ENCODE measurements at regions not wholly inside any gene's neighbourhood (a gene's known extent, or its start where the extent isn't known, plus 50 kb on each side); places are given as distances from the start of the nearest gene placed in this dataset.

- Mint-ChIP-seq H3K36me3 (ENCODE audit: unreplicated experiment) (no peaks in the 10 kb centered on the region), H3K27me3 (ENCODE audit: unreplicated experiment) (peaks cover 3% of the 10 kb centered on the region), H3K4me1 (ENCODE audit: unreplicated experiment) (no peaks in the 10 kb centered on the region), H3K27ac (ENCODE audit: unreplicated experiment) (no peak overlapping the region), H3K4me3 (ENCODE audit: unreplicated experiment) (no peak overlapping the region), H3K9me3 (ENCODE audit: unreplicated experiment) (no peaks in the 10 kb centered on the region)
- no peak for TF ChIP-seq CTCF (IDR thresholded peaks at IDR 0.05)
- DNase-seq (ENCODE audit: extremely low spot score, unreplicated experiment) = no peak
Measured at GRCh38 chr4:132240081-132240480, 909.0 kb upstream of the PCDH10 start.

GRCh38 chr4:132245319-132245718 is 903.8 kb upstream of the PCDH10 start:
- Mint-ChIP-seq H3K27me3 (ENCODE audit: unreplicated experiment) (peaks cover 2% of the 10 kb centered on the region), H3K4me3 (ENCODE audit: unreplicated experiment) (no peak overlapping the region)

GRCh38 chr4:132264176-132264575 is 884.9 kb upstream of the PCDH10 start:
- Mint-ChIP-seq H3K4me3 (ENCODE audit: unreplicated experiment) (no peak overlapping the region), H3K4me1 (ENCODE audit: unreplicated experiment) (no peaks in the 10 kb centered on the region), H3K27me3 (ENCODE audit: unreplicated experiment) (no peaks in the 10 kb centered on the region), H3K27ac (ENCODE audit: unreplicated experiment) (no peak overlapping the region), H3K9me3 (ENCODE audit: unreplicated experiment) (no peaks in the 10 kb centered on the region), H3K36me3 (ENCODE audit: unreplicated experiment) (no peaks in the 10 kb centered on the region)
- no peak for DNase-seq (ENCODE audit: extremely low spot score, unreplicated experiment)
- no peak for TF ChIP-seq CTCF (IDR thresholded peaks at IDR 0.05)

More at GRCh38 chr4:132245319-132245718, 903.8 kb upstream of the PCDH10 start:
- Mint-ChIP-seq H3K9me3 (ENCODE audit: unreplicated experiment) (no peaks in the 10 kb centered on the region), H3K4me1 (ENCODE audit: unreplicated experiment) (no peaks in the 10 kb centered on the region), H3K27ac (ENCODE audit: unreplicated experiment) (no peak overlapping the region), H3K36me3 (ENCODE audit: unreplicated experiment) (no peaks in the 10 kb centered on the region)
- TF ChIP-seq CTCF (IDR thresholded peaks at IDR 0.05) = no peak
- DNase-seq (ENCODE audit: extremely low spot score, unreplicated experiment) = no peak

GRCh38 chr4:132266374-132266773 is 882.7 kb upstream of the PCDH10 start:
- Mint-ChIP-seq H3K4me1 (ENCODE audit: unreplicated experiment) (no peaks in the 10 kb centered on the region), H3K4me3 (ENCODE audit: unreplicated experiment) (no peak overlapping the region), H3K9me3 (ENCODE audit: unreplicated experiment) (no peaks in the 10 kb centered on the region), H3K36me3 (ENCODE audit: unreplicated experiment) (no peaks in the 10 kb centered on the region), H3K27me3 (ENCODE audit: unreplicated experiment) (no peaks in the 10 kb centered on the region), H3K27ac (ENCODE audit: unreplicated experiment) (no peak overlapping the region)
- TF ChIP-seq CTCF (IDR thresholded peaks at IDR 0.05) = no peak
- DNase-seq (ENCODE audit: extremely low spot score, unreplicated experiment) = no peak

- H3K4me1 Mint-ChIP-seq (ENCODE audit: unreplicated experiment) = no peaks in the 10 kb centered on the region
- H3K36me3 Mint-ChIP-seq (ENCODE audit: unreplicated experiment) = no peaks in the 10 kb centered on the region
- no peak overlapping the region for H3K27ac Mint-ChIP-seq (ENCODE audit: unreplicated experiment)
- no peak for DNase-seq (ENCODE audit: extremely low spot score, unreplicated experiment)
- no peak overlapping the region for H3K4me3 Mint-ChIP-seq (ENCODE audit: unreplicated experiment)
- no peaks in the 10 kb centered on the region for H3K27me3 Mint-ChIP-seq (ENCODE audit: unreplicated experiment)
- TF ChIP-seq CTCF (IDR thresholded peaks at IDR 0.05) = no peak
- H3K9me3 Mint-ChIP-seq (ENCODE audit: unreplicated experiment) = no peaks in the 10 kb centered on the region
Measured at GRCh38 chr4:132267321-132267720, 881.8 kb upstream of the PCDH10 start.

Data from osteocyte (in vitro differentiated cells).